ENCODE measurements at regions not wholly inside any gene's neighbourhood (a gene's known extent, or its start where the extent isn't known, plus 50 kb on each side); places are given as distances from the start of the nearest gene placed in this dataset.

GRCh38 chr5:112640546-112640945 lies 97.1 kb upstream of the APC start:
- TF ChIP-seq ZNF274 (IDR thresholded peaks at IDR 0.05; ENCODE audit: low read depth, low read length), result no peak

GRCh38 chr5:112641515-112642110 lies 96.1 kb upstream of the APC start:
- TF ChIP-seq ZNF274 (IDR thresholded peaks at IDR 0.05; ENCODE audit: low read depth, low read length), result no peak
- no peak overlapping the region for H3K4me3 ChIP-seq (ENCODE audit: low read length)

More at GRCh38 chr5:112640546-112640945, 97.1 kb upstream of the APC start:
- no peak overlapping the region for H3K4me3 ChIP-seq (ENCODE audit: low read length)

GRCh38 chr5:112642885-112643284 lies 94.8 kb upstream of the APC start:
- no peak for TF ChIP-seq ZNF274 (IDR thresholded peaks at IDR 0.05; ENCODE audit: low read depth, low read length)
- no peak overlapping the region for H3K4me3 ChIP-seq (ENCODE audit: low read length)

GRCh38 chr5:112643339-112643971 lies 94.2 kb upstream of the APC start:
- TF ChIP-seq ZNF274 (IDR thresholded peaks at IDR 0.05; ENCODE audit: low read depth, low read length), result no peak
- no peak overlapping the region for H3K4me3 ChIP-seq (ENCODE audit: low read length)

- no peak overlapping the region for H3K4me3 ChIP-seq (ENCODE audit: low read length)
- no peak for TF ChIP-seq ZNF274 (IDR thresholded peaks at IDR 0.05; ENCODE audit: low read depth, low read length)
These were observed 91.3 kb upstream of the APC start for GRCh38 chr5:112646139-112646936.

GRCh38 chr5:112647428-112647827 lies 90.3 kb upstream of the APC start:
- H3K4me3 ChIP-seq (ENCODE audit: low read length), result no peak overlapping the region
- TF ChIP-seq ZNF274 (IDR thresholded peaks at IDR 0.05; ENCODE audit: low read depth, low read length), result no peak

- no peak for TF ChIP-seq ZNF274 (IDR thresholded peaks at IDR 0.05; ENCODE audit: low read depth, low read length)
- H3K4me3 ChIP-seq (ENCODE audit: low read length), result no peak overlapping the region
These were observed 89.4 kb upstream of the APC start for GRCh38 chr5:112648264-112648663.

GRCh38 chr5:112649882-112650281 lies 87.8 kb upstream of the APC start:
- no peak overlapping the region for H3K4me3 ChIP-seq (ENCODE audit: low read length)
- TF ChIP-seq ZNF274 (IDR thresholded peaks at IDR 0.05; ENCODE audit: low read depth, low read length), result no peak

- H3K4me3 ChIP-seq (ENCODE audit: low read length), result no peak overlapping the region
- no peak for TF ChIP-seq ZNF274 (IDR thresholded peaks at IDR 0.05; ENCODE audit: low read depth, low read length)
These were observed 84.0 kb upstream of the APC start for GRCh38 chr5:112653638-112654205.

GRCh38 chr5:112655513-112655912 lies 82.2 kb upstream of the APC start:
- H3K4me3 ChIP-seq (ENCODE audit: low read length), result no peak overlapping the region
- TF ChIP-seq ZNF274 (IDR thresholded peaks at IDR 0.05; ENCODE audit: low read depth, low read length), result no peak

- TF ChIP-seq ZNF274 (IDR thresholded peaks at IDR 0.05; ENCODE audit: low read depth, low read length), result no peak
- H3K4me3 ChIP-seq (ENCODE audit: low read length), result no peak overlapping the region
These were observed 81.2 kb upstream of the APC start for GRCh38 chr5:112656451-112656850.

- no peak for TF ChIP-seq ZNF274 (IDR thresholded peaks at IDR 0.05; ENCODE audit: low read depth, low read length)
- H3K4me3 ChIP-seq (ENCODE audit: low read length), result no peak overlapping the region
These were observed 79.9 kb upstream of the APC start for GRCh38 chr5:112657804-112658203.

- no peak overlapping the region for H3K4me3 ChIP-seq (ENCODE audit: low read length)
These were observed 77.3 kb upstream of the APC start for GRCh38 chr5:112660359-112660758.

GRCh38 chr5:112663146-112663545 lies 74.5 kb upstream of the APC start:
- no peak for TF ChIP-seq ZNF274 (IDR thresholded peaks at IDR 0.05; ENCODE audit: low read depth, low read length)
- no peak overlapping the region for H3K4me3 ChIP-seq (ENCODE audit: low read length)

More at GRCh38 chr5:112660359-112660758, 77.3 kb upstream of the APC start:
- no peak for TF ChIP-seq ZNF274 (IDR thresholded peaks at IDR 0.05; ENCODE audit: low read depth, low read length)

GRCh38 chr5:112668016-112668415 lies 69.7 kb upstream of the APC start:
- TF ChIP-seq ZNF274 (IDR thresholded peaks at IDR 0.05; ENCODE audit: low read depth, low read length), result no peak
- H3K4me3 ChIP-seq (ENCODE audit: low read length), result no peak overlapping the region

All from GM08714 (cell line).